NCI-H128 (cell line): ENCODE measurements at regions not wholly inside any gene's neighbourhood (a gene's known extent, or its start where the extent isn't known, plus 50 kb on each side); places are given as distances from the start of the nearest gene placed in this dataset.
"Not testable (repeated sequence)": the region's sequence is repeated elsewhere in the genome, so short reads cannot be mapped to it uniquely, and the experiment has no call there.

ENCODE experiments used
- DNase-seq: peaks from one replicate; lab custom pipeline; 2025; ENCODE audit not compliant: unreplicated experiment; lab: John Stamatoyannopoulos, UW

DNA sequence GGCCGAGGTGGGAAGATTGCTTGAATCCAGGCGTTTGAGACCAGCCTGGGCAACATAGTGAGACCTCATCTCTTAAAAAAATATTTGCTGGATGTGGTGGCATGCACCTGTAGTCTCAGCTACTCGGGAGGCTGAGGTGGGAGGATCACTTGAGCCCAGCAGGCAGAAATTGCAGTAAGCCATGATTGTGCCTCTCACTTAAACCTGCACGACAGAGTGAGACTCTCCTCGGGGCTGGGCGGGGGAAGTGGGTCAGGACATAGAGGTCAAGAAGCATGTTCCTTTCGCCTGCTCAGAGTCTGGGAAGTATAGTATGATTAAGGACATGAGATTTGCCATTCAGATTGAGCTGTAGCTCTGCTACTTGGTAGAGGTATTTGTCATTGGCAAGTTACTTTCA lies 52.3 kb downstream of the SEPTIN7 start:
- DNase-seq = not testable (repeated sequence)

DNA sequence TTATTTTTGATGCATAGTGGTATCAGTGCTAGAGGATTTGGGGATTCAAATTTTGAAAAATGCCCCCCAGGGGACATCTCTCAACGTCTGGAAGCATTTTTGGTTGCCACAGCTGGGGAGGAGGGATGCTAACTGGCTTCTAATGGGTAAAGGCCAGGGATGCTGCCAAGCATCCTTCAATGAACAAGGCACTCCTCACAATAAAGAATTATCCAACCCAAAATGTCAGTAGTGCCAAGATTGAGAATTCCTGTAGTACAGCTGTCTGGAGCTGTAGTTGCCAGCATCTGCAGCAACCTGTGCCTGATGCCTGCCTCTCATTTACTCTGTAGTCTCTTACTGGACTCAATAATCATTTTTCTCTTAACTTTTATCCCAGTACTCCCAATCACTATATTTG lies 53.5 kb downstream of the SEPTIN7 start:
- DNase-seq = no peak

- no peak for DNase-seq
These were observed 55.3 kb downstream of the SEPTIN7 start for GRCh38 chr7:35856175-35856574.

DNA sequence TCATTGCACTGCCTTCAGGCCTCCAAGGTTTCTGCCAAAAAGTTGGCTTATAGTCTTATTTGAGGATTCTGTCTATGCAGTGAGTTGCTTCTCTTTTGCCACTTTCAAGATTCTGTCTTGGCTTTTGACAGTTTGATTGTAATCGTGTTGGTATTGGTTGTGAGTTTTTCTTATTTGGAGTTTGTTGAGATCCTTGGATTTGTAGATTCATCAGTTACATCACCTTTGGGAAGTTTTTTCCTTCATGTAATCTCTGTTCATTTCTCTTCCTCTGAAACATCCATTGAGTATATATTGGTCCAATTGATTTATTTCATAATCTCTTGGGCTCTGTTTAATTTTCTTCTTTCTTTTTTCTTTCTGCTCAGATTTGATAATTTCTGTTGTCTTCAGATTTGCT lies 59.8 kb downstream of the SEPTIN7 start:
- DNase-seq = no peak

DNA sequence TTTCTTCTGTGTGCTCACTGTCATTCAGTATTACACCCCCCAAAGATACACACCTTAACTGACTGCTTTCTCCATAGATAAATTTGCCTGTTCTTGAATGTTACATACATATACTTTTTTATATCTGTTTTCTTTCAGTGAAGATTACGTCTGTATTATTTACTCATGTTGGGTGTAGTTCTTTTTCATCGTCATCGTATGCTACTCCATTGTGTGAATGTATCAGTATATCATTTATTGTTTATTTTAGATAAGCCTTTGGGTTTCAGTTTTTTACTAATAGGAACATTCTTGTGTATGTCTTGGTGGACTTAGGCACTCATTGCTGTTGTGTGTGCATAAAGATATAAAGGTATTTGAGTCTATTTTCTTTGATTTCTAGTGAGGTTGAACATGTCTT lies 64.4 kb downstream of the SEPTIN7 start:
- no peak for DNase-seq

DNA sequence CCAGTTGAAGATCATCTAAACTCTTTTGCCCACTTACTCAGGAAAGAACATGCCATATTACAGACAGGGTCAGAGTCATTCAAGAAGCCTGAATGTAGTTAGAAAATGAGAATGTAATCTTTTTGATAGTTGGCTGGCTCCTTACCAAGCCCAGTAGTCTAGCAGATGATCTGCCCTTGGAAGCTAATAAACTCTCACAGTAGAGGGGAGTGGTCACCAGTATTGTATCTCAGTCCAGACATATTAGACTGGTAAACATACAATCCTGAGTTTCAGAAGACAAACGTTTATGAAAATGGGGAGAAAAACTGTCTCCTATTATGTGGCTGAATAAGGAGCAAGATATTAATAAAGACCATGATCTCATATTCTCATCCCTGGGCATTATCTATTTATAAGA lies 65.3 kb downstream of the SEPTIN7 start:
- DNase-seq = no peak

DNA sequence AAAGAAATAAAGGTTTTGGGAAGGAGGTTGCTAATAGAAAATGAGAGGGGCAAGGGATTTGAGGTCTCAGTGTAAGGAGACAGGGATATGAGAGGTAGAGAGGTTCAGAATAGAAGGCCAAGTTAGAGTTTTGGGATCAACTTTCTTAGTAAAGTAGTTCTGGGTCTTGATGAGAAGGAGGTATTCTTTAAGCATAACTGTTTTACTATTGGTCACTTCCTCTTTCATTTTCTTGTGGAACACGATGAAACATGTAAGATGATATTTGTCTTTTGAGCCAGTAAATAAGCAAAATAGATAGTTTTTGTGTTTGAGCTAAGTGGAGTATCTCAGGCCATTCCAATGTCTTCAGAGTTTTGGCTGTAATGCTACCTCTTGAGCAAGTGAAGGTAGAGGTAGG lies 68.3 kb downstream of the SEPTIN7 start:
- not testable (repeated sequence) for DNase-seq

GRCh38 chr7:35869810-35870209 lies 69.0 kb downstream of the SEPTIN7 start:
- DNase-seq = no peak

- DNase-seq = no peak
These were observed 71.0 kb downstream of the SEPTIN7 start for GRCh38 chr7:35871856-35872255.

GRCh38 chr7:35874886-35875285 lies 74.0 kb downstream of the SEPTIN7 start:
- no peak for DNase-seq

GRCh38 chr7:35875292-35875691 lies 74.4 kb downstream of the SEPTIN7 start:
- DNase-seq = no peak

- no peak for DNase-seq
These were observed 77.5 kb downstream of the SEPTIN7 start for GRCh38 chr7:35878351-35878750.

GRCh38 chr7:35887430-35887829 lies 86.6 kb downstream of the SEPTIN7 start:
- not testable (repeated sequence) for DNase-seq

DNA sequence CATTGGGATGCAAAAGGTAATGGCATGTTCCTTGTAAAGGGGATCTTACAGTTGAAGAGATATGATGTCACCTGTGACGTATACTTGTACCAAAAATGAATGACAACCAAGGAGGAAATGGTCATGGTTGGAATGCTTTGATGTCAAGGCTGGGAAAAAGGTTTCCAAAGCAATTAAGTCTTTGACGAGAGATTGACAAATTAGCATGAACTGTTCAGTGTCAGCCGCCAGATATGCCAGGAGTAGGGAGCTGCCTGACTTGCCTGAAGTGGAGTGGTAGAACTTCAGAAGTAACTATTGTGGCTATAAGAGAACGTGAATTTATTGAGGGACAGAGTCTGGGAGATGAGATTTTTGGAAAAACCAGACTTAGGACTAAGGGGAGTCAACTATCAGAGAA lies 88.1 kb downstream of the SEPTIN7 start:
- no peak for DNase-seq

GRCh38 chr7:35889870-35890269 lies 89.0 kb downstream of the SEPTIN7 start:
- no peak for DNase-seq

DNA sequence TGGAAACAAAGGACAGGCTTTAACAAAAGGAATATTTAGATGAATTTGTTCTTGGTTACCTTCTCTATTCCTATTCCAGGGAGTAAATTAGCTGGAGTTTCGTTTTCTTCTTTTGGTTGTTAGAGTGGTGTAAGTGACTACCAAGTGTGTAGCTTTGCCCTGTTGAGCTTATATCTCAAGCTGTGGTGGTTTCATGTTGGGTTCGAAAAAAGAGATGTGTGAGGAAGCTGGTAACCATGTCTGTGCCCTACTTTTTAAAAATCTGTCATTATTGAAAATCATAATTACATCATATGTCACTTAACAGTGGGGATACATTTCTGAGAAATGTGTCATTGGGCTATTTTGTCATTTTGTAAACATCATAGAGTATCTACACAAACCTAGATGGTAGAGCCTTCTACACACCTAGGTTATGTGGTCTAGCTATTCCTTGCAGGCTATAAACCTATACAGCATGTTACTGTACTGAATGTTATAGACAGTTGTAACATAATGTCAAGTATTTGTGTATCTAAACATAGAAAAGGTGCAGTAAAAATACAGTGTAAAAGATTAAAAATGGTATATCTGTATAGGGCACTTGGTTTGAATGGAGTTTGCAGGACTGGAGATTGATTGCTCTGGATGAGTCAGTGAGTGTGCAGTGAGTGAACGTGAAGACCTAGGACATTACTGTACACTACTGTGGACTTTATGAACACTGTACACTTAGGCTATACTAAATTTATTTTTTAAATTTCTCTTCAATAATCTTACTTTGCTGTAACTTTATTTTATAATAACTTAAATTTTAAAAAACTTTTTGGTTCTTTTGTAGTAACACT lies 90.4 kb downstream of the SEPTIN7 start:
- DNase-seq = no peak

DNA sequence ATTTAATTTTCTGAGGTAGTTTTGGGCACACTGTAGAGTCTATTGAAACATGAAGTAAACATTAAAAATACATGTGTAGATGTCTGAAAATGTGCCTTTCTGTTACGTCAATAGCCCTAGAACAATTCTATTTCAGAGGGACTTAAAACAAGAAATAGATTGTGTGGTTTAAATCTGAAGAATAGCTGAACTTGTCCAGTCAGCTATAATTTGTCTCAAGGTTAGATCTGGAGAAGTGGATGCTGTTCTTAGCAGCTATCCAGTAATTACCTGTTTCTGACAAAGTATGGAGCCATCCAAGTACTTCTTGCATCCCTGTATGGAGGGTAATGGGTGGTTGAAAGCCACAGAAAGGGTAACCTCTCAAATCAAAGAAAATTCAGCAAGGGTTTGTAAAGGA lies 92.8 kb downstream of the SEPTIN7 start:
- DNase-seq = no peak

GRCh38 chr7:35894721-35895120 lies 93.9 kb downstream of the SEPTIN7 start:
- DNase-seq = no peak

- no peak for DNase-seq
These were observed 99.8 kb downstream of the SEPTIN7 start for GRCh38 chr7:35900651-35901050.

- no peak for DNase-seq
These were observed 104.7 kb downstream of the SEPTIN7 start for GRCh38 chr7:35905555-35905954.

DNA sequence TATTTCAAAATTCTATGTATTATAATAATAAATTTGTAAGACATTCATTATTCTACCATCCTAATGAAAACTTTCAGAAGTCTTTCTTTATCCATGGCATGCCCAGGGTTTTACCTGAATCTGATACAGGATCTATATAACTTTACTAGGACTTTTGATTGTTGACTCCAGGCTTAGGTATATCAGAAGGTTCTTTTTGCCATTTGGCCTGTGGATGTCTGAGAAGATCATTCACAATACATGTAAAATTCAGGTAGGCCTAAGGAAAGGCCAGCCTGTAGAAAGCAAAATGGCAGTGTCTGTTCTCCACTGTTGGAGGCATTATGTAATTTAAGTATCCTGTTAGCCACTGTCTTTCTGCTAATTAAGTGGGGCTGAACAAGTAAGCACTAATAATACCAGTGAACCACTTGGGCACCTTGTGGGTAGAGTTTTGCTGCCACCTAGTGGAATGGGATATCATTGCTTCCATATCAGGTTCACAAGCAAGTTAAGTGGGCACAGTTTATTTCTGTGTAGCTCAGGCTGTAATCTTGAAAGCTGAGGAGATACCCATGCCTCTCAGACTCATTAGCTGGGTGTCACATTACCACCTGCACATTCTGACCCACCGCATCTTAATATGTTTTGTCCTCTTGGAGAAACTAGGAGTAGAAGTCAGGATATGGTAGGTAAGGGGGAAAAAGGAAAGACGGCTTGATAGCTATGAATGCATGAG lies 105.5 kb downstream of the SEPTIN7 start:
- DNase-seq = no peak
